Body of pancreas (tissue), 4 donors: ENCODE measurements at regions not wholly inside any gene's neighbourhood (a gene's known extent, or its start where the extent isn't known, plus 50 kb on each side); places are given as distances from the start of the nearest gene placed in this dataset.

Experiments used
- CTCF ChIP-seq, 7 experiments: fragments of 450-650 bp in 4 of 7; fragments of 200-600 bp in 3 of 7; sonication (generic) in 3 of 7; IDR thresholded peaks; one replicate each; pipeline ENCODE4 v1.5.1; 2016 to 2019; ENCODE audit warnings: antibody characterized with exemption in 7 of 7
- POLR2A ChIP-seq, 3 donors: fragments of 450-650 bp; IDR thresholded peaks; one replicate each; pipeline ENCODE4 v1.6.1; 2016; ENCODE audit warnings: antibody characterized with exemption in 3 of 3, mild to moderate bottlenecking in 2 of 3

- TF ChIP-seq POLR2A (IDR thresholded peaks at IDR 0.05) = no peak
- TF ChIP-seq CTCF (IDR thresholded peaks at IDR 0.05) = no peak
These were observed 744.7 kb downstream of the TUSC7 start for GRCh38 chr3:117454254-117454653.
